NCI-H510A treated with DMSO at 0.1 percent for 48 hours (cell line): ENCODE measurements at regions not wholly inside any gene's neighbourhood (a gene's known extent, or its start where the extent isn't known, plus 50 kb on each side); places are given as distances from the start of the nearest gene placed in this dataset.

Experiments used
- DNase-seq: peaks from one replicate; lab custom pipeline; 2025; lab: John Stamatoyannopoulos, UW

GRCh38 chrX:145631461-145631951, 186.1 kb upstream of the SLITRK2 start:
- no peak for DNase-seq

- DNase-seq = no peak
Measured at GRCh38 chrX:145654486-145654885, 163.1 kb upstream of the SLITRK2 start.

- no peak for DNase-seq
Measured at GRCh38 chrX:145673841-145674240, 143.8 kb upstream of the SLITRK2 start.

- no peak for DNase-seq
Measured at GRCh38 chrX:145677109-145677817, 140.4 kb upstream of the SLITRK2 start.

GRCh38 chrX:145682518-145683298, 134.9 kb upstream of the SLITRK2 start:
- DNase-seq = no peak

- no peak for DNase-seq
Measured at GRCh38 chrX:145687146-145687545, 130.5 kb upstream of the SLITRK2 start.

- DNase-seq = no peak
Measured at GRCh38 chrX:145687707-145688106, 129.9 kb upstream of the SLITRK2 start.

GRCh38 chrX:145694048-145694447, 123.6 kb upstream of the SLITRK2 start:
- no peak for DNase-seq

- DNase-seq = no peak
Measured at GRCh38 chrX:145715641-145716138, 101.9 kb upstream of the SLITRK2 start.

GRCh38 chrX:145716226-145716625, 101.4 kb upstream of the SLITRK2 start:
- DNase-seq = no peak

GRCh38 chrX:145727476-145727875, 90.2 kb upstream of the SLITRK2 start:
- DNase-seq = no peak

- no peak for DNase-seq
Measured at GRCh38 chrX:145729635-145730034, 88.0 kb upstream of the SLITRK2 start.

GRCh38 chrX:145735036-145735435, 82.6 kb upstream of the SLITRK2 start:
- no peak for DNase-seq

GRCh38 chrX:145751943-145752342, 65.7 kb upstream of the SLITRK2 start:
- DNase-seq = no peak
